ENCODE measurements at regions not wholly inside any gene's neighbourhood (a gene's known extent, or its start where the extent isn't known, plus 50 kb on each side); places are given as distances from the start of the nearest gene placed in this dataset.
"Not testable (repeated sequence)": the region's sequence is repeated elsewhere in the genome, so short reads cannot be mapped to it uniquely, and the experiment has no call there.

DNA sequence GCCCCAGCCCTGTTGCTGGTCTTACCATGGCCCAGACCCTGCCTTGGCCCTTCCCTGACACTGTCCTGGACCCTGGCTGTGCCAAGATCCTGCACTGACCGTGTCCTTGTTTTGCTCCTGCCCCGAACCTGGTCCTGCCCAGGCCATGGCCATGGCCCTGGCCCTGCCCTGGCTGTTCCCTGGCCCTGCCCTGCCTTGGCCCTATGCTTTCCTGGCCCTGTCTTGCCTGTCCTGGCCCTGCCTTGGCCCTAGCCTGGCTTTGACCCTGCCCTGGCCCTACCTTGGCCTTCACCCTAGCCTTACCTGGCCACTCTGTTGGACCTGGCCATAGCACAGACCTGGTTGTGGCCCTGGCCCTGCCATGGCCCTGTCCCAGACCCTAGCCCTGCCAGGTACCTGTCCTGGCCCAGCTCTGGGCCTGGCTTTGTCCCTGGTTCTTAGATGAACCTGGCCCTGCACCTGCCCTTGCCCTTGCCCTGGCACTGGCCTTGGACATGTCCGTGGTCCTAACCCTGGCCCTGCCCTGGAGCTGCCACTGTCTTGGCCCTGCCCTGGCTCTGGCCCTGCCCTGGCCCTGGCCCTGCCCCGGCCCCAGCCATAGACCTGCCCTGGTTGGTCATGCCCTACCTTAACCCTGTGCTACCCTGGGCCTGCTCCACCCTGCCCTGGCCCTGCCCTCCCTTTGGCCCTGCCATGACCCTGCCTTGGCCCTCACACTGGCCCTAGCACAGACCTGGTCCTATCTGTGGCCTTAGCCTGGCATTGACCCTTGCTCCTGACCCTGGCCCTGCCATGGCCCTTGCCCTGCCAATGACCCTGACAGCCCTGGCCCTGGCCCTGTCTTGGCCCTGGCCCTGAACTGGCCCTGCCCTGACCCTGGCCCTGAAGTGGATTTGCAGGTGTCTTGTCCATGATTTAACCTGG, 238.1 kb downstream of the GOLGA6L6 start:
- intact Hi-C loops (cut with DNase I); H3K27ac ChIP-seq; H3K4me1 ChIP-seq (replicated peaks); H3K9me3 ChIP-seq; DNase-seq (ENCODE audit: low spot score); H3K4me3 ChIP-seq; H3K27me3 ChIP-seq (replicated peaks; ENCODE audit: insufficient read depth); H3K36me3 ChIP-seq: not testable (repeated sequence)
- 65% methylated on average over 4 of the region's 4 CpGs for WGBS

DNA sequence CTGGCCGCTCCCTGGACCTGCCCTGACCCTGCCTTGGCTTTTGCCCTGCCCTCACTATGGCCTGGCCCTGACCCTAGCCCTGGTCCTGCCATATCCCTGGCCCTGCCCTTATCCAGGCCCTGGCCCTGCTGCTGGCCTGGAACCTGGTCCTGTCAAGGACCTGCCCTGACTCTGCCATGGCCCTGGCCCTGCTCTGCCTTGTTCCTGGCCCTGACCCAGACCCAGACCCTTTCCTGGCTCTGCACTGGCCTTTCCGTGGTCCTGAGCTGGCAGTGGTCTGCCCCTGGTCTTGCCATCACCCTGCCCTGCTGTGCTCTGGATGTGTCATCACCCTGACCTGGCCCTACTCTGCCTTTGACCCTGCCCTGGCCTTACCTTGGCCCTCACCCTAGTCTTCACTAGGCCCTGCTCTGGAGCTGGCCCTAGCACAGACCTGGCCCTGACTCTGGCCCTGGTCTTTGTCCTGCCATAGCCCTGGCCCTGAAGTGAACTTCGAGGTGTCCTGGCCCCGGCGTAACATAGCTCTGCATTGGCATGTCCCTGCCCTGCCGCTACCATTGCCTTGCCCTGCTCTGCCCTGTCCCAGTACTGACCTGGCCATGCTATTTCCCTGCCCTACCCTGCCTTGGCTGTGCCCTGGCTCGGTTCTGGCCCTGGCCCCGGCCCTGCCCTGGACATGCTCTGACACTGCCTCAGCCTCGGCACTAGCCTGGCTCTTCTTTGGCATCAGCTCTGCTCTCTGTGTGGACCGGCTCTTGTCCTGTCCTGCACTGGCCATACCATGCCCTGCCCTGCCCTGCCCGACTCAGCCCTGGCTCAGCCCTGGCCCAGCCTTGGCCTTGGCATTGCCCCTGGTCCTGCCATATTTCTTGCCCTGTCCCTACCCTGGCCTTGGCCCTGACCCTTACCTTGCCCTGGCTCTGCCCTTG, 239.2 kb downstream of the GOLGA6L6 start:
- H3K9me3 ChIP-seq; H3K4me1 ChIP-seq (replicated peaks); DNase-seq (ENCODE audit: low spot score); H3K4me3 ChIP-seq; H3K27ac ChIP-seq; H3K27me3 ChIP-seq (replicated peaks; ENCODE audit: insufficient read depth); intact Hi-C loops (cut with DNase I); H3K36me3 ChIP-seq: not testable (repeated sequence)
- 80% methylated on average over 8 of the region's 11 CpGs for WGBS

DNA sequence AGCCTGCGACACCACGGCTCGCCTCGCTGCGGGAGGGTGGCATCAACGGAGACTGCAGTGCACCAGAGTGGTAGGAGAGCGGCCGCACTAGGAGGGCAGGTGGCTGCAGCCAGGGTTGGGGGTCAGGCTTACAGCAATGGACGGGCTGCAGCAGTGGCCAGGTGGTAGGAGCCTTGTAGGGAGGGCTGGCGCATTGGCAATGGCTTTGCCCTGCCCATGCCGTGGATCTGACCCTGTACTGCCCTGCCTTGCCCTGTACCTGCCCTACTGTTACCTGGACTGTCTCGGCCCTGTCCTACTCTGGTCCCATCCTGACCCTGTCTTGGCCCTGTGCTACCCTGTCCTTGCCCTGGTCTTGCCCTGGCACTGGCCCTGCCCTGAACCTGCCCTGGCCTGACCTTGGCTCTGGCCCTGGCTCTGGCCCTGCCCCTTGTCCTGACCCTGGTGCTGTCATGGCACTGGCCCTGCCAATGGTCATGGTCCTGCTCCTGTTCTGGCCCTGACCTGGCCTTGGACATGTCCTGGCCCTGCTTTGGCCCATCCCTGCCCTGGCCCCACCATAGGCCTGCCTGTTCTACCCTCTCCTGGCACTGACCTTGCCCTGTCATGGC, 240.0 kb downstream of the GOLGA6L6 start:
- DNase-seq (ENCODE audit: low spot score); intact Hi-C loops (cut with DNase I): not testable (repeated sequence)
- 86% methylated on average over 12 of the region's 12 CpGs for WGBS

DNA sequence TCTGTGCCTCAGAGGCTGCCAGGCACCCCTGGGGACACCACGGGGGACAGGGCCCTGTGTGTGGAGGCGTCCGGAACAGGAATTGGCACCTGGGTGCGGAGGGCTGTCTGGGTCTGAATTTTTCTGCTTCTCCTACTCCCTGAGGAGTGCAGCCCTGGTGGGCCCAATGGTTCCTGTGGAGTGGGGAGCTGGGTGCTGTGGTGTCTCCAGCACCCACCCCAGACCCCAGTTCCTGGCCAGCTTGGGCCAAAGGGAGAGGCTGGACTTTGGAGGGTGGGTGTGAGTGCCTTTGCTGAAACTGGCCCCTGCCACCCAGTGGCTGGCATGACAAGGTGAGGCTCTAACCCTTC, 240.6 kb downstream of the GOLGA6L6 start:
- WGBS: 82% methylated on average over 4 of the region's 4 CpGs
- H3K36me3 ChIP-seq; H3K4me1 ChIP-seq (replicated peaks); DNase-seq (ENCODE audit: low spot score); intact Hi-C loops (cut with DNase I); H3K27ac ChIP-seq; H3K4me3 ChIP-seq; H3K9me3 ChIP-seq; H3K27me3 ChIP-seq (replicated peaks; ENCODE audit: insufficient read depth): not testable (repeated sequence)

More for the DNA sequence above, 240.0 kb downstream of the GOLGA6L6 start:
- not testable (repeated sequence) for H3K9me3 ChIP-seq; H3K4me3 ChIP-seq; H3K36me3 ChIP-seq; H3K27me3 ChIP-seq (replicated peaks; ENCODE audit: insufficient read depth); H3K4me1 ChIP-seq (replicated peaks); H3K27ac ChIP-seq

DNA sequence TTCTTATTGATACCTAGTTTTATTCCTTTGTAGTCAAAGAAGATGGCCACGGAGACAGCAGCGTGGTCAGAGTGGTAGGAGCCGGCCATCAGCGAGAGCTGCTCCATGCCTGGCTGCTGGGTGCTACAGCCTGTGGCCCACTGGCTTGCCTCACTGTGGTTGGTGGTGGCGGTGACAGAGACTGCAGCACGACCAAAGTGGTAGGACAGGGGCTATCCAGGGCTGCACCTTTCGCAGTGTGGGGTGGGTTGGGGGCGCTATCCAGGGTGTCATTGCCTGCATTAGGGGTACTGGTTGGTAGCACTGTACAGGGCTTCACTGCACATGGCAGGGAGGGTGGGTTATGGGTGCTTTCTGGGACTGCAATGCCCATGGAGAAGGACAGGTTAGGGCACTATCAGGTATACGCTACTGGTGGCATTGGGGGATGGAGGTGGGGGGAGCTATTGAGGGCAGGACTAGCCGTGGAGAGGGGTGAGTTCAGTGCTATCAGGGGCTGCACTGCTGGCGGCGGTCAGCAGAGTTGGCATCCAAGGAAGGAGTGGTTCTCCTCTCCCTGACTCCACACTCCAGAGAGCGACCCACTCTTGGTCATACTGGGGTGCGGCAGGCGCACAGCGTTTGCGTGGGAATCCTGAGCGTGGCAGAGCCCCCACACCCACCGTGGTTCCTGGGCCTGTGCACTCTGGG, 241.1 kb downstream of the GOLGA6L6 start:
- H3K36me3 ChIP-seq; H3K9me3 ChIP-seq; DNase-seq (ENCODE audit: low spot score); intact Hi-C loops (cut with DNase I); H3K27ac ChIP-seq; H3K27me3 ChIP-seq (replicated peaks; ENCODE audit: insufficient read depth); H3K4me3 ChIP-seq; H3K4me1 ChIP-seq (replicated peaks): not testable (repeated sequence)
- WGBS: 82% methylated on average over 19 of the region's 19 CpGs

DNA sequence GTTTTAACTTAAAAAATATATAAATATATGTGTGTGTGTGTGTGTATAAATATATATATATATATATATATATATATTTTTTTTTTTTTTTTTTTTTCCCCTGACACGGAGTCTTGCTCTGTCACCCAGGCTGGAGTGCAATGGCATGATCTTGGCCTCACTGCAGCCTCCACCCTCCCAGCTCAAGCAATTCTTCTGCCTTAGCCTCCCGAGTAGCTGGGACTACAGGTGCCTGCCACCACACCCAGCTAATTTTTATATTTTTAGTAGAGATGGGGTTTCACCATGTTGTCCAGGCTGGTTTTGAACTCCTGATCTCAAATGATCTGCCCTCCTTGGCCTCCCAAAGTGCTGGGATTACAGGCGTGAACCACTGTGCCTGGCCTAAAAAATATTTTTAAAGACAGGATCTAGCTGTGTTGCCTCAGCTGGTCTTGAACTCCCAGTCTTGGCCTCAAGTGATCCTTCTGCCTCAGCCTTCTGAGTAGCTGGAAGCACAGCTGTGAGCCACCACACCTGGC, 243.9 kb downstream of the GOLGA6L6 start:
- WGBS: 81% methylated on average over 3 of the region's 3 CpGs
- H3K4me3 ChIP-seq; H3K36me3 ChIP-seq; H3K4me1 ChIP-seq (replicated peaks); DNase-seq (ENCODE audit: low spot score); H3K27ac ChIP-seq; intact Hi-C loops (cut with DNase I); H3K27me3 ChIP-seq (replicated peaks; ENCODE audit: insufficient read depth); H3K9me3 ChIP-seq: not testable (repeated sequence)

DNA sequence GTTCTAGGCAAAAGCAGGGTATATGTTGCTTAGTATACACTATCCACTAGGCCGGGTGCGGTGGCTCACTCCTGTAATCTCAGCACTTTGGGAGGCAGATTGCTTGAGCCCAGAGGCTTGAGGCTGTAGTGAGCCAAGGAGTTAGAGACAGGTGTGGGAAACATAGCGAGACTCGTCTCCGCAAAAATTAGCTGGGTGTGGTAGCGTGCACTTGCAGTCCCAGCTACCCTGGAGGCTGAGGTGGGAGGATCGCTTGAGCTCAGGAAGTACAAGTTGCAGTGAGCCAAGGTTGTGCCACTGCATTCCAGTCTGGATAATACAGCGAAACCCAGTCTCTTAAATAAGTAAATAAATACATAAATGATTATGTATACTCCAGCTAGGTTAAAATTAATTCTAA, 245.3 kb downstream of the GOLGA6L6 start:
- H3K27me3 ChIP-seq (replicated peaks; ENCODE audit: insufficient read depth); H3K36me3 ChIP-seq; H3K27ac ChIP-seq; intact Hi-C loops (cut with DNase I); H3K9me3 ChIP-seq; H3K4me1 ChIP-seq (replicated peaks); DNase-seq (ENCODE audit: low spot score); H3K4me3 ChIP-seq: not testable (repeated sequence)
- whole genome bisulfite sequencing: 84% methylated on average over 8 of the region's 8 CpGs

DNA sequence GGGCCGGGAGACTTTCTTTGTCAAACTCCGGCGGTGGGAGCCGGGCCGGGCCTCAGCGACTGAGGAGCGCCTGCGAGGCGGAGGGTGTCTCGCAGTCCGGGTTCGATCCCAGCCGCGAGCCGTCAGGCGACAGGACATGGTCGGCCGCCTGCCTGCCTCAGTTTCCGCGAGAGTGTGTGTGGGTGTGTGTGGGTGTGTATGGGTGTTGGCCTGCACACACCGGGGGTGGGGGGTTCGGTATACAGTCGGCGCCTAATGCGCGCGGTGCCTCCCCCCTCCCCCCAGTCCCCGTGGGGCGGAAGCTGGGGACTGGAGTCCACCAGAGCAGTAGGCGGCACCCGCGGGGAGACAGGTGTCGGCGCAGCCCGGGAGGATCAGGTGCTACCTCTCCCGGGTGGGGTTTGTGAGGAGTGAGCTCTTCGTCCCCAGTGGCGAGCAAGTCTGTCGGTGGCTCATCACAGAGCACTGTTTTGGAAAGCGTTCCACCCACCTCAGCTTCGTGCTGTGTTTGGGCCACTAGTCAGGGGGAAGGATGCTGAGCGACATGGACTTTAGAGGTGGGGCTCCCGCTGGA, 246.3 kb downstream of the GOLGA6L6 start:
- intact Hi-C loops (cut with DNase I): no loop called here

More for the DNA sequence above, 246.3 kb downstream of the GOLGA6L6 start:
- TF ChIP-seq, protein P1, sequence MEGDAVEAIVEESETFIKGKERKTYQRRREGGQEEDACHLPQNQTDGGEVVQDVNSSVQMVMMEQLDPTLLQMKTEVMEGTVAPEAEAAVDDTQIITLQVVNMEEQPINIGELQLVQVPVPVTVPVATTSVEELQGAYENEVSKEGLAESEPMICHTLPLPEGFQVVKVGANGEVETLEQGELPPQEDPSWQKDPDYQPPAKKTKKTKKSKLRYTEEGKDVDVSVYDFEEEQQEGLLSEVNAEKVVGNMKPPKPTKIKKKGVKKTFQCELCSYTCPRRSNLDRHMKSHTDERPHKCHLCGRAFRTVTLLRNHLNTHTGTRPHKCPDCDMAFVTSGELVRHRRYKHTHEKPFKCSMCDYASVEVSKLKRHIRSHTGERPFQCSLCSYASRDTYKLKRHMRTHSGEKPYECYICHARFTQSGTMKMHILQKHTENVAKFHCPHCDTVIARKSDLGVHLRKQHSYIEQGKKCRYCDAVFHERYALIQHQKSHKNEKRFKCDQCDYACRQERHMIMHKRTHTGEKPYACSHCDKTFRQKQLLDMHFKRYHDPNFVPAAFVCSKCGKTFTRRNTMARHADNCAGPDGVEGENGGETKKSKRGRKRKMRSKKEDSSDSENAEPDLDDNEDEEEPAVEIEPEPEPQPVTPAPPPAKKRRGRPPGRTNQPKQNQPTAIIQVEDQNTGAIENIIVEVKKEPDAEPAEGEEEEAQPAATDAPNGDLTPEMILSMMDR (IDR thresholded peaks at IDR 0.05): no peak
- TF ChIP-seq POLR2AphosphoS5 (IDR thresholded peaks at IDR 0.05) (no peak), POLR2A (IDR thresholded peaks at IDR 0.05) (no peak)
- WGBS: 83% methylated on average over 40 of the region's 43 CpGs
- no peaks in the 10 kb centered on the region for H3K27me3 ChIP-seq (replicated peaks; ENCODE audit: insufficient read depth)
- no peaks in the 10 kb centered on the region for H3K4me1 ChIP-seq (replicated peaks)
- DNase-seq (ENCODE audit: low spot score): no peak
- H3K36me3 ChIP-seq: no peaks in the 10 kb centered on the region
- H3K4me3 ChIP-seq: no peak overlapping the region
- H3K27ac ChIP-seq: no peak overlapping the region
- no peaks in the 10 kb centered on the region for H3K9me3 ChIP-seq
